Osteoblast (primary cell): ENCODE measurements at regions not wholly inside any gene's neighbourhood (a gene's known extent, or its start where the extent isn't known, plus 50 kb on each side); places are given as distances from the start of the nearest gene placed in this dataset.
"Not testable (repeated sequence)": the region's sequence is repeated elsewhere in the genome, so short reads cannot be mapped to it uniquely, and the experiment has no call there.

Experiments
- DNase-seq: peaks from one replicate; pipeline ENCODE4 v3.0.0; 2011; ENCODE audit warnings: low spot score, mixed read lengths; ENCODE audit not compliant: insufficient read length; ENCODE audit errors: missing footprints
- H2AFZ ChIP-seq: 2 replicates; pipeline ENCODE4 v1.6.0; 2011; ENCODE audit warnings: mild to moderate bottlenecking, low read length
- H3K27ac ChIP-seq: 2 replicates; pipeline ENCODE4 v1.5.1; 2011; ENCODE audit warnings: mild to moderate bottlenecking, low read depth, low read length, moderate library complexity
- H3K27me3 ChIP-seq: 2 replicates; pipeline ENCODE4 v1.6.0; 2012; ENCODE audit warnings: mild to moderate bottlenecking, control low read depth, inconsistent platforms, low read length, moderate library complexity; ENCODE audit not compliant: insufficient read depth
- H3K36me3 ChIP-seq: 2 replicates; pipeline ENCODE4 v1.5.1; 2011; ENCODE audit warnings: mild to moderate bottlenecking, low read length, control low read depth, moderate library complexity; ENCODE audit not compliant: insufficient read depth
- H3K4me1 ChIP-seq: 2 replicates; pipeline ENCODE4 v1.5.1; 2011; ENCODE audit warnings: mild to moderate bottlenecking, low read length, control low read depth, moderate library complexity; ENCODE audit not compliant: insufficient read depth
- H3K4me2 ChIP-seq: 2 replicates; pipeline ENCODE4 v1.6.0; 2011; ENCODE audit warnings: mild to moderate bottlenecking, low read length; ENCODE audit not compliant: insufficient read depth
- H3K4me3 ChIP-seq: fragments of 200-600 bp; sonication (generic); 3 replicates; pipeline ENCODE4 v1.5.1; 2012; ENCODE audit warnings: mild to moderate bottlenecking, low read length, inconsistent platforms; ENCODE audit not compliant: insufficient read depth
- H3K79me2 ChIP-seq: 2 replicates; pipeline ENCODE4 v1.6.0; 2012; ENCODE audit warnings: mild to moderate bottlenecking, low read length, control low read depth, inconsistent platforms; ENCODE audit not compliant: insufficient read depth
- H3K9me3 ChIP-seq: 2 replicates; pipeline ENCODE4 v1.5.1; 2011; ENCODE audit warnings: low read depth, low read length, control low read depth
- H4K20me1 ChIP-seq: 2 replicates; pipeline ENCODE4 v1.6.0; 2012; ENCODE audit warnings: mild to moderate bottlenecking, low read length, control low read depth; ENCODE audit not compliant: insufficient read depth
- CTCF ChIP-seq: IDR thresholded peaks from 2 replicates; pipeline ENCODE4 v1.5.1; 2011; ENCODE audit warnings: mild to moderate bottlenecking, low read depth, low read length, moderate library complexity; ENCODE audit errors: extremely low read depth

GRCh38 chrX:130543603-130544325 is 142.0 kb downstream of the RBMX2 start:
- no peak overlapping the region for H3K4me3 ChIP-seq
- H3K27ac ChIP-seq = no peak overlapping the region
- H3K36me3 ChIP-seq = no peaks in the 10 kb centered on the region
- H3K4me1 ChIP-seq = no peaks in the 10 kb centered on the region
- no peaks in the 10 kb centered on the region for H3K79me2 ChIP-seq
- no peaks in the 10 kb centered on the region for H3K9me3 ChIP-seq
- no peak for DNase-seq
- H4K20me1 ChIP-seq = no peaks in the 10 kb centered on the region
- H2AFZ ChIP-seq = no peak overlapping the region
- H3K4me2 ChIP-seq = no peak overlapping the region
- TF ChIP-seq CTCF = no peak
- H3K27me3 ChIP-seq = peaks cover 9% of the 10 kb centered on the region

DNA sequence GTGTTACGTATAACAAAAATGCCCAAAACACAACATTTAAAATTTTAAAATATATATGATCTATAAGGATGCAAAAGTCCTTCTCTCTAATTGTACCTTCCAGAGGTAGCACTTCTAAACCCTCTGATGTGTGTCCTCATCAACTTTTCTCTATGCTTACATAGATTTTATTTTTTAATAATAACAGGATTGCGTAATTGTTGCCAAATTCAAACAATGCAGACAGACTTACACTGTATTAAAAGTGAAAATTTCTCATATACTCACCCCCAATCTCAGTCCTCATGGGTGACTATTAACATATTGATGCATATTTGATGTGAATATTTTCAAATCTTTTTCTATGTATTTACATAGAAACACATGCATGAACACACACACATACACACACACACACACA is 144.0 kb downstream of the RBMX2 start:
- H3K27ac ChIP-seq = no peak overlapping the region
- peaks cover 12% of the 10 kb centered on the region for H3K27me3 ChIP-seq
- no peaks in the 10 kb centered on the region for H3K9me3 ChIP-seq
- no peak overlapping the region for H3K4me3 ChIP-seq
- no peaks in the 10 kb centered on the region for H3K36me3 ChIP-seq
- H2AFZ ChIP-seq = no peak overlapping the region
- H3K4me2 ChIP-seq = no peak overlapping the region
- H4K20me1 ChIP-seq = no peaks in the 10 kb centered on the region
- no peaks in the 10 kb centered on the region for H3K4me1 ChIP-seq
- no peak for DNase-seq
- no peaks in the 10 kb centered on the region for H3K79me2 ChIP-seq
- no peak for TF ChIP-seq CTCF

GRCh38 chrX:130549382-130549781 is 147.6 kb downstream of the RBMX2 start:
- H3K27me3 ChIP-seq = peaks cover 26% of the 10 kb centered on the region
- H3K9me3 ChIP-seq, DNase-seq, H3K4me3 ChIP-seq, H2AFZ ChIP-seq, H3K27ac ChIP-seq, H3K79me2 ChIP-seq, H3K36me3 ChIP-seq, H3K4me2 ChIP-seq, H4K20me1 ChIP-seq, H3K4me1 ChIP-seq: not testable (repeated sequence)

- no peaks in the 10 kb centered on the region for H4K20me1 ChIP-seq
- no peak overlapping the region for H3K27ac ChIP-seq
- no peaks in the 10 kb centered on the region for H3K79me2 ChIP-seq
- DNase-seq = no peak
- H3K4me2 ChIP-seq = no peak overlapping the region
- H3K9me3 ChIP-seq = no peaks in the 10 kb centered on the region
- H2AFZ ChIP-seq = no peak overlapping the region
- H3K27me3 ChIP-seq = peaks cover 26% of the 10 kb centered on the region
- no peaks in the 10 kb centered on the region for H3K4me1 ChIP-seq
- H3K4me3 ChIP-seq = no peak overlapping the region
- H3K36me3 ChIP-seq = no peaks in the 10 kb centered on the region
- no peak for TF ChIP-seq CTCF
Measured at GRCh38 chrX:130550351-130550750, 148.6 kb downstream of the RBMX2 start.
